ENCODE measurements at regions not wholly inside any gene's neighbourhood (a gene's known extent, or its start where the extent isn't known, plus 50 kb on each side); places are given as distances from the start of the nearest gene placed in this dataset.

DNA sequence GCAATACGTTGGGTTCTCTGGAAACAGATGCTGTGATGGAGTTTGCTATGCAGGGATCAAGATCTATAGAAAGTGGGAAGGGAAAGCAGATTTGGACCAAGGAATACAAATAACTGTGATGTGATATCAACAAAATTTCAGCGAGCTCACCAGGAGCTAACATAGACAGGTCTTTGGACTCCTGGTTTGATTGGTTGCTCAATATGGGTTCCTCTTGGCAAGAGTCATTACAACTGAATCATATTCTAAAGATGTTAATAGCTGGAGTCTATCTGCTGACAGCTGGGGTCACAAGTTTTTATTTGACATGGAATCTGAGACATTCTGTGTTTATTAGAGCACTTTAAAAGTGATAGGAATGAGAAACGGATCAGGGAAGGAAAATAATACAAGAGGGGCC is 637.6 kb upstream of the GNPDA2 start:
- TF ChIP-seq, protein P1, sequence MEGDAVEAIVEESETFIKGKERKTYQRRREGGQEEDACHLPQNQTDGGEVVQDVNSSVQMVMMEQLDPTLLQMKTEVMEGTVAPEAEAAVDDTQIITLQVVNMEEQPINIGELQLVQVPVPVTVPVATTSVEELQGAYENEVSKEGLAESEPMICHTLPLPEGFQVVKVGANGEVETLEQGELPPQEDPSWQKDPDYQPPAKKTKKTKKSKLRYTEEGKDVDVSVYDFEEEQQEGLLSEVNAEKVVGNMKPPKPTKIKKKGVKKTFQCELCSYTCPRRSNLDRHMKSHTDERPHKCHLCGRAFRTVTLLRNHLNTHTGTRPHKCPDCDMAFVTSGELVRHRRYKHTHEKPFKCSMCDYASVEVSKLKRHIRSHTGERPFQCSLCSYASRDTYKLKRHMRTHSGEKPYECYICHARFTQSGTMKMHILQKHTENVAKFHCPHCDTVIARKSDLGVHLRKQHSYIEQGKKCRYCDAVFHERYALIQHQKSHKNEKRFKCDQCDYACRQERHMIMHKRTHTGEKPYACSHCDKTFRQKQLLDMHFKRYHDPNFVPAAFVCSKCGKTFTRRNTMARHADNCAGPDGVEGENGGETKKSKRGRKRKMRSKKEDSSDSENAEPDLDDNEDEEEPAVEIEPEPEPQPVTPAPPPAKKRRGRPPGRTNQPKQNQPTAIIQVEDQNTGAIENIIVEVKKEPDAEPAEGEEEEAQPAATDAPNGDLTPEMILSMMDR (IDR thresholded peaks at IDR 0.05) = no peak
- no peak for TF ChIP-seq POLR2A (IDR thresholded peaks at IDR 0.05)
- no peak for TF ChIP-seq EP300 (IDR thresholded peaks at IDR 0.05)
- no peak for TF ChIP-seq POLR2AphosphoS5 (IDR thresholded peaks at IDR 0.05)
